CD4-positive, alpha-beta T cell treated with Interferon alpha-2 for 1 hour (primary cell): ENCODE measurements at regions not wholly inside any gene's neighbourhood (a gene's known extent, or its start where the extent isn't known, plus 50 kb on each side); places are given as distances from the start of the nearest gene placed in this dataset.
"Not testable (repeated sequence)": the region's sequence is repeated elsewhere in the genome, so short reads cannot be mapped to it uniquely, and the experiment has no call there.

Experiments used
- DNase-seq, 2 donors: peaks; one replicate each; pipeline ENCODE4 v3.0.0-alpha.2; 2020 to 2022

DNA sequence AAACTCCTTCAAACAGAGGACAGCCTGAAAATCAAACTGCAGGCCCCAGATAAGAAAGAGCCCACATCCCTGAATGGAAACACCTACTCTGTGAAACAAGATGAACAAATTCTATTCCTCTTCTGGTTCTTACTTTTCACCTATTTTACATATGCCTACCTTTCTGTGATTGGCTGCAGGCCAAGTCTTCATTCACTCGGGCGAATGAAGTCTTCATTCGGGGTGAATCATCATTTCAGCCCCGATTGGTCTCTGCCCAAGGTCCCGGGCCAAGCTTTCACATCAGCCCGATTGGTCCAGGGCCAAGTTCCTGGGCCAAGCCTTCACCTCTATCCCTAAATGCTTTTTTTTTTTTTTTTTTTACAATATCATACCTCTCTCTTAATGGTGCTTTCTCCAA is 529.8 kb upstream of the ACTRT1 start:
- no peak for DNase-seq

DNA sequence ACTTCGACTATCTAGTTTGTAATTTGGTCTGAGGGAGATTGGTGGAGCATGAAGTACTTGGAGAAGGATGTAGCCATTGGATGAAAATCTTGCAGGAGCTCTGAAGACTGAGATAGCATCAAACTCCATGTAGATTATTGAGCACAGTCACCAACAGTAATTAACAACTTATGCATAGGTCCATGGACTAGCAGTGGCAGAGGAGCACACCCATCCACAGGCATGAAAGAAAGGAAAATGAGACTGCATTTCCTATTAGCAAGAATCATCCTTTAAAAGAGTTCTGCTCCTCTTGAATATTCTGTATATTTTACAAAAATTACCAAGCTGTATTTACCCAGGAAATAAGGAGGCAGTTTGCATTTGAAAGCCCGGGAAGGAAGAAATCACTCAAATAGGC is 529.4 kb upstream of the ACTRT1 start:
- DNase-seq: no peak

DNA sequence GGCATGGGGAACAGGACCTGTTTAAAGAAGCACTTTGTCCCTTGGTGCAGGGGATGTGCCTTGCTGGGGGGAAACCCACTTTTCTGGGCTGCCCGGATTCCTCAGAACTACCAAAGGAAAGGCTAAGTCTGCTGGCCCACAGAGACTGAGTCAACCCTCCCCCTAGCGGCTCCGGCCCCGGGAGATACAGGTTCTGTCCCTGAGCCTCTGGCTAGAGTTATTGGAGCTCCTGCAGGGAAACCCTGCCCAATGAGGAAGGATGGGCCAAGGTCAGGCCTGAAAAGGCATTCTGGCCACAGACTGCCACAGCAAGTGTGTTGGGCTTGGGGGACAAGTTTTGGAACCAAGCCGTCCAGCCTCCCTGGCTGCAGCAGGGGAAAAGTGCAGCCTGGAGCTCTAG is 490.9 kb upstream of the ACTRT1 start:
- no peak for DNase-seq

DNA sequence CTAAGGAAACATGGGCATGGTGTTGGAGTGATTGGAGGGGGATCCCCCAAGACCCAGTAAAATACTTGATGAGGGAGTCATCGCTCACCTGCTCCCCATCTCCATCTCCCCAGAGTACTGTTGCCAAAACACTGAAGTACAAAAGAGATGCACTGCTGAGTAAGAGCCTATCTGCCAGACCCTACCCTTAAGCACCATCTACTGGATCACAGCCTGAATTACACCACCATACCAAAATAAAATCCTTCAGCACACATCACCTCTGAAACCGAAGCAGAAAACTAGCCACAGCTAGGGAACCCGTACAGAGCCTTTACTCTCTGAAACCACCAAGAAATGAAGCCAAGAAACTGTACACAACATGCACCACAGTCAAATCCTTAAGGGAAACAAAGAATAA is 466.3 kb upstream of the ACTRT1 start:
- no peak for DNase-seq

DNA sequence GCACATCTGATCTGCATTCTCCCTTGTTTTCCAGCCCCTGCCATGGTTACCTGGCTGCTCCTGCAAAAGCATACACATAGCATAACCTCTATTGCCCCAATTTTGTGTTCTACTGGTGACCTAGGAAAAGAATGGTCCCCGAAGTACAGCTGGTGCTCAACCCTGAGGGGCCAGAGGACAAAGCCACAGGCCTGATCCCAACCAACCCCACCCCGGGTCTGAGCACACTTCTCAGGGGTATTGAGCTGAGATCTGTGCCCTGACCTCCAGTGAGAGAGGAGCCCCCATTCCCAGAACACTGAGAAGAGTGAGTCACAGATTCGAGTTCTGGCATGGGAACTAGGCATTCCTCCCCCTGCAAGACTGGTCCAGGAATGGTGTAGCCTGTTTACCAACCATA is 465.5 kb upstream of the ACTRT1 start:
- DNase-seq: no peak

DNA sequence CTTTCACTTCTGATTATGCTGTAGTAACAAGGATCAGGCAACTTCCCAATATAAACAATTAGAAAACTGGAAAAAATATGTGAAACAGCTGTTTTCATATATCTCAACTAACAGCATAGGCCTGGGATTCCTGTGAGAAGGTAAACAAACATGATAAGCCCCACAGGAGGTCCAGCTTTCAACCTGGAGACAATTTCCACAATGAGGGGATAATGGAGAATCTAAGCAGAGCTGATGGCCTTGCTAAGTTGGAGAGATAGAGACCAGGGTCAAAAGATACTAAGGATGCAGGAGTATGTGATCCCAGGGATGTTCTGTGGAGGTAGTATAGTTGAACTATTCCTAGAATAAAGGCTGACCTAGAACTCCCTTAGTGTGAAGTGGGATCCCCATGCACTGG is 452.3 kb upstream of the ACTRT1 start:
- DNase-seq: no peak

DNA sequence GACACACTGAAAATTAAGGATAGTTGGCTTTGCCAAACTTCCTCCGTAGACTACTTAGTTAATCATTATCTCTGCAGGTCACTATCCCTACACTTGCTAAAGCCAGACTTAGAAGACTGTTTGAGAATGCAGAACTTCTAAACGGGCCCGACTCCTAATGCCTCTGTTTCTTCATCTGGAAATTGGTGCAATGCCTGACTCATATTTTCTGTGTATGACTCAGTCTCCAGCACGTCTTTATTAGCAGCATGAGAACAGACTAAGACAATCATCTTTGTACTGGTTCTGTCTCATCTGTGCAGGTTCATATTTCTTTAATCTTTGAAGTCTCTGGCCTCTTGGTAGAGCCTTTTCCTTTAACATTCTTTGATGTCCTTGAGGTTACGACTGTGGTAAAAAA is 411.9 kb upstream of the ACTRT1 start:
- DNase-seq: no peak

DNA sequence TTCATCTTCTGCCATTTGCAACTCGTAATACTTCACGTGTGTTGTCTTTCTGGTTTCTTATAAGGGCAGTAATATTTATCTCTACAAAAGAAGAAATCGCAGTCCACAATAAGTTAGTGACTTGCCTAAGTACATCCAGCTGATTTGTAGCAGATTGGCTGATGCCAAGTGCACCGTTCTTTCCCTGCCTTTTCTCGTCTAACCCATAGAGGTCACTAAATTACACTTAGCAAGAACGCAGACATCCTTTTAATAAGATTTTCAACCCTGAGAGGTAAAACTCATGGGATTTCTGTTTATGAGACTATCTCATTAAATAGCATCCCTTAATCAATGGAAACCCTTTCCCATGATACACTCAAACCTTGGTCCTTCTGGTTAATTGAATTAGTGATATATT is 408.6 kb upstream of the ACTRT1 start:
- DNase-seq: no peak

DNA sequence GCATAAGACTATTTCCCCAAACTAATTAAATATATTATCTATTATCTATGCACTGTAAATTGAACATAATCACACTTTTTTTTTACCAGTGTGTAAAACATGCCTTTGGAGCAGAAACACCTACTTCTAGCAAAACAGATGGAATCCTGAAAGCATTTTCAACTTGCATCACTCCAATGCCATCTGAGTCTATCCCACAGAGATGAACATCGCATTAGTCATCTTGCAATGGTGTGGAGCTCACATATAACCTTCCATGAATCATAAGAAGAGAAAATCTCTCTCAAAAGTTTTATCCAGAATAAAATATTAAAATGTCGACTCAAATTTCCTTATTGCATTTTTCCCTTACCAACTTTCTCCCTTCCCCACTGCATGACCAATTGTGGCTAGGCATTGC is 406.7 kb upstream of the ACTRT1 start:
- no peak for DNase-seq

DNA sequence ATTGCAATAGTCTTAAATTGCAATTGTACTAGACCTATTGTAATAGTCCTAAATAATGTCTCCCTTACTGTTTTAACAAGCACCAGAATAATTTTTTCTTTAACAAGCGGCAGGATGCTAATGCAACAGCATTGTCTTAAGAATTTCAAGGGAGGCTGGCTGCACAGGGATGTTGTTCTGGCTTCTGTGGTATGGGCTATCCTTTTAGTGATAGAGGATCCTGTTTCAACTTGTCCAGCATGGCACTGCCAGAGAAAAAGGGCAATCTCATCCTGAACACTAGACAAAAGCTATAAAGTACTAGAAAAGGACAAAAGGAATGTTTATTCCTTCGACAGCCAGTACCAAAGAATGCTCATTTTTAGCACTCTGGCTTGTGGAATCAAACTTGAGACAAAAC is 405.5 kb upstream of the ACTRT1 start:
- DNase-seq: no peak

DNA sequence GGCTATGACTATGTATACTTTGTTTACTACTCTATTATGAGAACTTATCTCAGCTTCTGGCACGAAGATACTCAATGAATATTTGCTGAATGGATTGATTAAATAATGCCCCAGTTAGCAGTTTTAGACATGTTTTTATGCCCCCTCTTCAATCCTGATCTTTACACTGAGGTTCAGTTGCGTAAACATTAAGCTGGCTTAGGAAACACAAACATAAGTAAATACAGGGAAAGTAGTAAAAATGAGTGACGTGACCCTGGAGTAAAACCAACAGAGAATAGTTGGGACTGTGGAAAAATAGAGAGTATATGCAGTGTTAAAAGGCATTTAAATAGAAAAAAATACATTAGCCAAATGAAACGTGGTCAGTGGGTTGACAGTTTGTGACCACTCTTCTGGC is 387.0 kb upstream of the ACTRT1 start:
- no peak for DNase-seq

DNA sequence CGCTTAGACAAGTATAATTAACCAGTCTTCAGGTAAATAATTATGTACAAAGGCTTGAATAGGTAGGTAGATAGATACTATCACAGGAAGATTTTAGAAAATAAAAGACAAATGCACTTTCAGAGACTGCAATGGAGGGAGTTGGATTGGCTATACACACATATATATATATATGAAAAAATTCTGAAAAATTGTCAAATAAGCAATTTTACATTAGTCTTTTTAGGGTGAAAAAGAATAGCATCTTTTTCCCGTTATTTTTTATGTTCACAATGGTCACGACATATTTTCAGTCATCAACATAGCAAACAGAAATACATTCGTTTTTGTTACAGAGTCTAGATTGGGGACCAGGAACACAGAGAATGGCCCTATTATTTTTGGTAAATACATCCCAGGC is 385.9 kb upstream of the ACTRT1 start:
- no peak for DNase-seq

DNA sequence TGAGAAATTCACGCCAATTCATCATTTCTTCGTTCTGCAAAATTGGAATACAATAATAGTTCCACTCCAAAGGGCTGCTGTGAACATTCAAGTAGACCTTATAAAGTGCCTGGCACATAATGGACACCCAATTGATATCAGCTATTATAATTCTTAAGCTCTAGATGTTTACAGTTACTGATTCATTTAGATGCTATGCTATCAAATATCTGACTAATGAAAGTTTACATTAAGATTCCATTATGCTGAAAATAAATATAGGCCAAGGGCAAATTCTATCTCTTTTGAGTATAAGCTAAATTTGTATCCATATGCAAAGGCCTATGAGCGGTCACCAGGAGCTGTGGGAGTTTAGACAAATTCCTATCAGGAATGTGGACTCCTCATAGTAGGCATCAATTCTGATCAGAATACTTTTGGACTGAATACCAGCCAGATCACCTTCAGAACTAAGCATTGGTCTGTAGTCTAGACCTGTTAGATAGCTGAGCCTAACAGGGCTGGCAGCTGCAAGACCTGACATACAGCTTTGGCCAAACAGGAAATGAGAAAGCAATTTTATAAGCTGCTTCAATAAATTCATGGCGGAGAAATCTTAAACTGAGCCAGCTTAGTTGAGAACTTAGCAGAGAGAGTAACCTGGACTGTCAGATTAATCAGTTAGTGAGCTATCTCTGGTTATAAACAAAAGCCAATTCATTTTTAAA is 384.3 kb upstream of the ACTRT1 start:
- DNase-seq: no peak

DNA sequence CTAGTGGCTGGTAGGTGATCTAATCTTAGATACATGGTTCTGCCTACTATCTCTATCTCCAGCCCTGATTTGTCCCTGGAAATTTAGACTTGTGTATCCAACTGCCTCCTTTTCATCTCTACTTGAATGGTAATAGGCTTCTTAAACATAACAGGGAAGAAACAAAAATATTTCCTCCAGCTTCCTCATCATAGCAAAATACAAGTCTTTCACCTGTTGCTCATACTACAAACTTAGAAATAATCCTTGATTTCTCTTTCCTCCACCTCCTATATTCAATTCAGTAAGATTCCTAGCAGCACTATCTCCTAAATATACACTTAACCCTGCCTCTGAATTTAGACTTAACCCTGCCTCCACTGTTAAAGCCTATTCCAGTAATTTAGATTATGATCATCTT is 373.3 kb upstream of the ACTRT1 start:
- no peak for DNase-seq

DNA sequence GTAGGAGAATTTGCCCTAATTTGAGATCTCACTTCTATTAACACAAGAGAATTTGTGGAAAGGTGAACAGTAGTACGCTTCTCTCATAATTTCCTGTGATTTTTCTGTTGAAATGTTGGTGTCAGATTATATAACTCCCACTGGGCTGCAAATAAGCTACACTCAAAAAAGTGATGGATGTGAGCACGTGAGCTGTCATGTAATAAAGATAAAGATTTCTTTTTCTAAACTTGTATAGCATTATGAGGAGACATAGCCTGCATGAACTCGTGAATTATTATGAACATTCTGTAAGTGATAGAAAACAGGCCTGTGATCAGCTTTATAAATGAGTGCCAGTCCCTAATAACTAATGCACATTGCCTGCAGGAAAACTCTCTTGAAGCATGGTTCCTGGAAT is 356.6 kb upstream of the ACTRT1 start:
- no peak for DNase-seq

DNA sequence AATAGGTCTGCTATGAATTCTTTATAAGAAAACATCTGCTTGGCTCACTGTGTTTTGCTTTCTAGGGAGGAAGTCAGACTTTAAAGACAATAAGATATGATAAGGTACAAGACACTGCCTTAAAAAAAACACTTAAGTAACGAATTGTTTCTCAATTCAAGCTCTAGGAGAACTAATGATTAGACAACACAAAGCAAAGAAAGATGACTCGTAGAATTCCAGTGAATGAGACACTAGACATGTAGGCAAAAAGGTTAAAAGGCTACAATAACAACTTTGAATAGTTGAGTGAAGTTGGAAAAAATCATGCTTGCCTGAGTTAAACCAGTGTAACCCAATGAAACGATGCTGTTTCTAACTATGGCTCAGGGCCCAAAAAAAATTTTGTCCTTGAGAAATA is 344.4 kb upstream of the ACTRT1 start:
- DNase-seq: no peak

DNA sequence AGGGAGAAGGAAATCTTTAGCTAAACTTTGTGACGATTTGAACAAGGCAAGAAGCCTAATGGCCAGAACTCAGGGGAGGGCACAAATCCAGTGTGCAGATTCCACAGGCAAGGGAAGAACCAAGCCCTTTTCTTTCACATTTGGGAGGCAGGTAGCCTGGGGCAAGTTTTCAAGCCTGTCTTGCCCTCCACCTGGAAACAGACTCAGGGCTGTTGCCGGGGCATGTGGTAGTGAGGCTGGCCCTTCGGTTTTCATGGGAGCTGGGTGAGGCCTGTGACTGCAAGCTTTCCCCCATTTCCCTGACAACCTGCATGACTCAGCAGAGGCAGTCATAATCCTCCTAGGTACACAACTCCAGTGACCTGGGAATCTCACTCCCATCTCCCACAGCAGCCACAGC is 331.6 kb upstream of the ACTRT1 start:
- DNase-seq: not testable (repeated sequence)

DNA sequence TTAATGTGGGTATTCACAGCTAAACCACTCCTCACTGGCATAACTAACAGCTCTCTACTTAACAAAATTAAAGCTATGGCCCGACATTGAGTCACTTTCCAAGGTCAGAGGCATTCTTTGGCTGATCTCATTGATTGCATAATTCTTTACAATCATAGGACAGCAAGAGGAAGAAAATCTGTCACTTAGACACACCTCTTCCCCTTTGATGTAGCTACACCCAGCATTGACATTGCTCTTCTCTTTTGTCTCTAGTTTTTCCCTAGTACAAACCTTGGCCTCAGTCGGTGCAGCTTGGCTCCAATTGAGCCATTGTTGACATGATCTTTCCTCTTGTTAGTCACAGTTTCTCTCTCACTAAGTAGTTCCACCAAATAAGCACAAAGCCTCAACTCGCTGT is 313.3 kb upstream of the ACTRT1 start:
- no peak for DNase-seq

DNA sequence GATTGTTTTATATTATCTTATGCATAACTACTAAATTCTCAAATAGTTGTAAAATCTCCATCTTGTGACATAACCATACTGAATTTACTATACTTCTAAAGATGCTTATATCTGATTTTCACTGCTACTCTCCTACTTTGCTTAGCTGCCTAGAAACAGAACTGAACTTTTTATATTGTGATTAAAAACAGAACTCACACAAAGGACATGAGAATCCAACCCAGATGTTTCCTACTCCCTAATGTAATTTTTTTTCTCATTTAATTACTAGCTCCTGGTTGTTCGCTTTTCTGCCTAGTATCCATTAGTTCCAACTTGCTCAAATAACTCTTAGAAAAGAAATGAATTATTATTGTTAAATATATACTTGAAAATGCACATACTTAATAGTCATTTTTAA is 283.5 kb upstream of the ACTRT1 start:
- DNase-seq: no peak

DNA sequence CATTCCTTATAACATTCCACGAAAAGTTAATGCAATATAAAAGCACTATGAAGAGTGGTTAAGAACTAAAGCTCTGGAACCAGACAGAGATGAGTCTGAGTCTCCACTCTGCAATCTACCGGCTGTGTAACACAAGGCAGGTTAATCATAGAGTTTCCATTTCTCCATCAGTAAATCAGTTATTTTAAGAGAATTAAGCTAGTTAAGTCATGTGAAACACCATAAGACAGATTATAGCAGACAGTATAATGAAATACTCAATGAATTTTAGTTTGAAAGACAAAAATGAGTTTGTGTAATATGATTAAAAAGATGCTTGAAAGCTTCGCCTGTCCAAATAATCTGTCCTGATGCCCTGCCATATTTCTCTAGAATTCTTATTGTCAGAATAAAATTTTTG is 282.6 kb upstream of the ACTRT1 start:
- no peak for DNase-seq

DNA sequence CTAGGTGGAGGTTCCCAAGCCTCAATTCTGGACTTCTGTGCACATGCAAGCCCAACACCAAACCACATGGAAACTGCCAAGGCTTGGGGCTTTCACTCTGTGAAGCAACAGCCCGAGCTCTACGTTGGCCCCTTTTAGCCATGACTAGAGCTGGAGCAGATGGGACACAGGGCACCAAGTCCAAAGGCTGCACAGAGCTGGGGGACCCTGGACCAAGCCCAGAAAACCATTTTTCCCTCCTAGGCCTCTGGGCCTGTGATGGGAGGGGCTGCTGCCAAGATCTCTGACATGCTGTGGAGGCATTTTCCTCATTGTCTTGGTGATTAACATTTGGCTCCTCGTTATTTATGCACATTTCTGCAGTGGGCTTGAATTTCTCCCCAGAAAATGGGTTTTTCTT is 258.7 kb upstream of the ACTRT1 start:
- DNase-seq: no peak

DNA sequence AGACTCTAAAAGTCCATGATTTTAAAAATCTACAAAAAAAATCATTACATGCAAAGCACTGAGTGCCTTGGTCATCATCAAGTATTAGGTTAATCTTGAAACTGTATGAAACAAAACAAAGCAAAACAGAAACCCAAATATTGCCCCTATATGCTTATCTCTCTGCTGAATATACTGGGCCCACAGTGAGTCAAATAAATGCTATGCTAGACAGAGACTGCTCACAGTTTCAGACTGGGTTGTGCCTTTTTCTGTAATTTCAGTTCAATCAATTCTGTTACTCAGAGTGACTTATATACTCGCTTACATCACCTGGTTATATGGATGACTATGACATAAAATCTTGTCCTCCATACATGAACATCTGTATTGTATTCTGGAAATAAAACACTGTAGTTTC is 257.1 kb upstream of the ACTRT1 start:
- DNase-seq: no peak

DNA sequence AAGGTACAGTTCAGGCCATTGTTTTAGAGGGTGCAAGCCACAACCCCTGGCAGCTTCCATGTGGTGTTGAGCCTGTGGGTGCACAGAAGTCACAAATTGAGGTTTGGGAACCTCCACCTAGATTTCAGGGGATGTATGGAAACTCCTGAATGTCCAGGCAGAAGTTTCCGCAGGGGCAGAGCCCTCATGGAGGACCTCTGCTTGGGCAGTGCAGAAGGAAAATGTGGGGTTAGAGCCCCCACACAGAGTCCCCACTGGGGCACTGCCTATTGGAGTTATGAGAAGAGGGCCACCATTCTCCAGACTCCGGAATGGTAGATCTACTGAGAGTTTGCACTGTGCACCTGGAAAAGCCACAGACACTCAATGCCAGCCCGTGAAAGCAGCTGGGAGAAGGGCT is 242.0 kb upstream of the ACTRT1 start:
- DNase-seq: no peak

DNA sequence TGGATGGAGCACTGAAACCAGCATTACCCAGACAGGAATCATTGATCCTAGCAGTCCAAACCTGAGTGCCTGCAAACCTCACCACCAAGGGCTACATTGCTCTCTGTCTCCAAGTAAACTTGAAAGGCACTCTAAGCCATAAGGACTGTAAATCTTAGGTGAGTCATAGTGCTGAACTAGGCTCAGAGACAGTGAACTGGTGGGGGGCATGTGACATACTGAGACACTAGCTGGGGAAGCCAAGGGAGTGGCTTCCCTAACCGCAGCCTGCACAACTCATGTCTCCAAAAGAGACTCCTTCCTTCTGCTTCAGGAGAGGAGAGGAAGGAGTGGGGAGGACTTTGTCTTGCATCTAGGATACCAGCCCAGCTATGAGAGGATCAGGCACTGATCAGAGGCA is 235.5 kb upstream of the ACTRT1 start:
- no peak for DNase-seq

DNA sequence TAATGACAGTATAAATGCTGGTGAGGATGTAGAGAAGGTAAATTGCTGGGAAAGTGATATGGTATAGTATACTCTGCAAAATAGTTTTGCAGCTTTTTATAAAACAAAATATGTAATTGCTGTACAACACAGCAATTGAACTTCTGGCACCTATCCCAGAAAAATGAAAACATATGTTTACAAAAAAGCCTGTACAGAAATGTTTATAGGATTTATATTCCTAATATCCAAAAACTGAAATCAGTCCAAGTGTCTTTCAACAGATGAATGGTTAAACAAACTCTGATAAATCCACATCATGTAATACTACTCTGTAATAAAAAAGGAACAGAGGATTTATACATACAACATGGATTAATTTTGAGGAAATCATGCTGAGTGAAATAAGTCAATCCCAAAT is 198.4 kb upstream of the ACTRT1 start:
- no peak for DNase-seq

DNA sequence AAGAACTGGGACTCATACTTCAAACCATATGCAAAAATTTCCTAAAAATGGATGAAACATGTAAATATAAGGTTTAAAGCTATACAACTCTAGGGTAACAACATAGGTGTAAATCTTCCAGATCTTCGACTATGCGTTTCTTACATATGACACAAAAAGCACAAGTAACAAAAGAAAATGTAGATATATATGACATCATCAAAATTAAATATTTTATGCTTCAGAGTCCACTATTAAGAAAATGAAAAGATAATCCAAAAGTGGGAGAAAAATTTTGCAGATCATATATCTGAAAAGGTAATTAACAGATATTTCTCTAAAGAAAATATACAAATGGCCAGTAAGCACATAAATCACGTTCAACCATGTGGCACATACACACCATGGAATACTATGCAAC is 164.2 kb upstream of the ACTRT1 start:
- DNase-seq: no peak
